ENCODE measurements at regions not wholly inside any gene's neighbourhood (a gene's known extent, or its start where the extent isn't known, plus 50 kb on each side); places are given as distances from the start of the nearest gene placed in this dataset.

GRCh38 chr3:29057326-29057725 lies 223.5 kb upstream of the RBMS3 start:
- FAIRE-seq (peak; percentile 92), DNase-seq (ENCODE audit: low read depth, low spot score) (peak; percentile 40)
- TF ChIP-seq CTCF (optimal IDR thresholded peaks at IDR 0.05 in 1 of 3, IDR thresholded peaks at IDR 0.05 in 1 of 3, conservative IDR thresholded peaks at IDR 0.05 in 1 of 3; ENCODE audit: extremely low read depth in 1 of 3, insufficient read depth in 2 of 3, low read length in 3 of 3) = no peak
- TF ChIP-seq EZH2 (IDR thresholded peaks at IDR 0.05; ENCODE audit: low read length) = no peak
- Histone ChIP-seq H3K9ac (ENCODE audit: control insufficient read depth, extremely low read depth, insufficient read depth, low read length) (no peak overlapping the region), H3K4me1 (ENCODE audit: control insufficient read depth, extremely low read depth, insufficient read depth, low read length) (peaks cover 11% of the 10 kb centered on the region), H3K79me2 (ENCODE audit: control insufficient read depth, insufficient read depth, low read length) (no peaks in the 10 kb centered on the region), H3K27me3 (ENCODE audit: control insufficient read depth, extremely low read depth, insufficient read depth, low read length) (no peaks in the 10 kb centered on the region), H3K27ac (ENCODE audit: control insufficient read depth, insufficient read depth, low read length) (peak overlapping the region; percentile 58), H3K9me1 (ENCODE audit: control insufficient read depth, extremely low read depth, insufficient read depth, low read length) (no peaks in the 10 kb centered on the region), H4K20me1 (ENCODE audit: control insufficient read depth, extremely low read depth, insufficient read depth, low read length) (no peaks in the 10 kb centered on the region), H2AFZ (ENCODE audit: control insufficient read depth, low read length) (peak overlapping the region; percentile 73), H3K36me3 (ENCODE audit: control insufficient read depth in 2 of 2, extremely low read depth in 1 of 2, insufficient read depth in 2 of 2, low read length in 2 of 2) (no peaks in the 10 kb centered on the region), H3K4me2 (ENCODE audit: control insufficient read depth, extremely low read depth, insufficient read depth, low read depth, low read length) (peak overlapping the region; percentile 32), H3K4me3 (ENCODE audit: control insufficient read depth in 2 of 3, extremely low read depth in 1 of 3, insufficient read depth in 2 of 3, low read depth in 1 of 3, low read length in 3 of 3) (no peak overlapping the region), H3K9me3 (ENCODE audit: control insufficient read depth, low read depth, low read length) (no peaks in the 10 kb centered on the region)
- dilution Hi-C loops (cut with MboI; ENCODE audit: extremely low pct_ligation_motif_present, low sequenced_read_pairs) = no loop called here

- Histone ChIP-seq H3K4me2 (ENCODE audit: control insufficient read depth, extremely low read depth, insufficient read depth, low read depth, low read length) (no peak overlapping the region), H3K9me1 (ENCODE audit: control insufficient read depth, extremely low read depth, insufficient read depth, low read length) (no peaks in the 10 kb centered on the region), H3K27ac (ENCODE audit: control insufficient read depth, insufficient read depth, low read length) (no peak overlapping the region), H3K79me2 (ENCODE audit: control insufficient read depth, insufficient read depth, low read length) (no peaks in the 10 kb centered on the region), H3K4me1 (ENCODE audit: control insufficient read depth, extremely low read depth, insufficient read depth, low read length) (peaks cover 16% of the 10 kb centered on the region), H3K36me3 (ENCODE audit: control insufficient read depth in 2 of 2, extremely low read depth in 1 of 2, insufficient read depth in 2 of 2, low read length in 2 of 2) (no peaks in the 10 kb centered on the region), H3K27me3 (ENCODE audit: control insufficient read depth, extremely low read depth, insufficient read depth, low read length) (no peaks in the 10 kb centered on the region), H2AFZ (ENCODE audit: control insufficient read depth, low read length) (no peak overlapping the region), H3K4me3 (ENCODE audit: control insufficient read depth in 2 of 3, extremely low read depth in 1 of 3, insufficient read depth in 2 of 3, low read depth in 1 of 3, low read length in 3 of 3) (no peak overlapping the region), H3K9me3 (ENCODE audit: control insufficient read depth, low read depth, low read length) (no peaks in the 10 kb centered on the region), H4K20me1 (ENCODE audit: control insufficient read depth, extremely low read depth, insufficient read depth, low read length) (no peaks in the 10 kb centered on the region), H3K9ac (ENCODE audit: control insufficient read depth, extremely low read depth, insufficient read depth, low read length) (no peak overlapping the region)
- dilution Hi-C loops (cut with MboI; ENCODE audit: extremely low pct_ligation_motif_present, low sequenced_read_pairs) = no loop called here
- TF ChIP-seq EZH2 (IDR thresholded peaks at IDR 0.05; ENCODE audit: low read length) (no peak), CTCF (optimal IDR thresholded peaks at IDR 0.05 in 1 of 3, IDR thresholded peaks at IDR 0.05 in 1 of 3, conservative IDR thresholded peaks at IDR 0.05 in 1 of 3; ENCODE audit: extremely low read depth in 1 of 3, insufficient read depth in 2 of 3, low read length in 3 of 3) (no peak)
- no peak for DNase-seq (ENCODE audit: low read depth, low spot score)
- FAIRE-seq = no peak
These were observed 216.8 kb upstream of the RBMS3 start for GRCh38 chr3:29064085-29064484.

Data from keratinocyte (primary cell).